ENCODE measurements at regions not wholly inside any gene's neighbourhood (a gene's known extent, or its start where the extent isn't known, plus 50 kb on each side); places are given as distances from the start of the nearest gene placed in this dataset.

DNA sequence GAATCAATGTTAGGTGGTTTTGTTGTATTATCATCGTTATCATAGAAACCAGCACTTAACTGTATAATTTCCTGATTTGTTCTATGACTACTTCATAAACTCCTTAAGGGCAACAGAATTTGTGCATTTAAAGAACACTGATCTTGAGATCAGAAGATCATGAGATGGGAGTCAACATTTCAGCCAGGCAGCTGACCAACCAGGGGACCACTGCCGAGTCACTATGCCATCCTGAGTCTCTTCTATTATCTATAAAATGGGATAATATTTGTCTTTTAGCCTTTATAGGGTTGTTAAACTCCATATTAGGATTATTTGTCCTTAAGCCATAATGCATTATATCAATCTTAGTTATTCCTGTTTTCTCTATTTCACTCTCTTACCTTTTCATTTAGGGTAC lies 261.7 kb downstream of the GPAM start:
- Histone ChIP-seq H3K27me3 (replicated peaks in 1 of 2; ENCODE audit: control insufficient read depth in 2 of 2, insufficient read depth in 2 of 2, low read length in 1 of 2) (no peaks in the 10 kb centered on the region), H3K9ac (ENCODE audit: control insufficient read depth, insufficient read depth, low read length) (no peak overlapping the region), H3K4me2 (ENCODE audit: control insufficient read depth, insufficient read depth) (no peak overlapping the region), H3K4me3 (no peak overlapping the region), H3K9me3 (replicated peaks; ENCODE audit: control insufficient read depth, insufficient read depth, low read length) (no peaks in the 10 kb centered on the region), H3K27ac (ENCODE audit: control insufficient read depth, insufficient read depth) (no peak overlapping the region), H2AFZ (ENCODE audit: control insufficient read depth, low read depth, low read length) (no peak overlapping the region), H3K4me1 (ENCODE audit: control insufficient read depth, insufficient read depth, low read length) (no peaks in the 10 kb centered on the region), H3K36me3 (ENCODE audit: control insufficient read depth in 2 of 2, insufficient read depth in 2 of 2, low read length in 1 of 2) (no peaks in the 10 kb centered on the region), H3K79me2 (ENCODE audit: control insufficient read depth, insufficient read depth, low read length) (no peaks in the 10 kb centered on the region), H4K20me1 (ENCODE audit: control insufficient read depth, insufficient read depth) (no peaks in the 10 kb centered on the region)
- DNase-seq (ENCODE audit: low read depth, low spot score) (no peak), FAIRE-seq (no peak), ATAC-seq (no peak)
- WGBS (ENCODE audit: insufficient coverage, insufficient replicate concordance, low lambda C conversion rate, missing lambda C conversion rate): 52% methylated on average over 2 of the region's 2 CpGs
- ChIA-PET RAD21 (ENCODE audit: unreplicated experiment) (no interaction called here), CTCF (no interaction called here), SMC1A (ENCODE audit: uncharacterized antibody, unreplicated experiment) (no interaction called here), POLR2A (no interaction called here)
- intact Hi-C loops (cut with micrococcal nuclease; ENCODE audit: unreplicated experiment) (no loop called here), in situ Hi-C loops (cut with MboI) (no loop called here)
- TF ChIP-seq NBN (IDR thresholded peaks at IDR 0.05): no peak
- TF ChIP-seq MAX (IDR thresholded peaks at IDR 0.05; ENCODE audit: low read depth, low read length): no peak
- TF ChIP-seq GABPA (IDR thresholded peaks at IDR 0.05; ENCODE audit: low read depth): no peak
- TF ChIP-seq, protein P1, sequence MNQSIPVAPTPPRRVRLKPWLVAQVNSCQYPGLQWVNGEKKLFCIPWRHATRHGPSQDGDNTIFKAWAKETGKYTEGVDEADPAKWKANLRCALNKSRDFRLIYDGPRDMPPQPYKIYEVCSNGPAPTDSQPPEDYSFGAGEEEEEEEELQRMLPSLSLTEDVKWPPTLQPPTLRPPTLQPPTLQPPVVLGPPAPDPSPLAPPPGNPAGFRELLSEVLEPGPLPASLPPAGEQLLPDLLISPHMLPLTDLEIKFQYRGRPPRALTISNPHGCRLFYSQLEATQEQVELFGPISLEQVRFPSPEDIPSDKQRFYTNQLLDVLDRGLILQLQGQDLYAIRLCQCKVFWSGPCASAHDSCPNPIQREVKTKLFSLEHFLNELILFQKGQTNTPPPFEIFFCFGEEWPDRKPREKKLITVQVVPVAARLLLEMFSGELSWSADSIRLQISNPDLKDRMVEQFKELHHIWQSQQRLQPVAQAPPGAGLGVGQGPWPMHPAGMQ (IDR thresholded peaks at IDR 0.05; ENCODE audit: borderline replicate concordance): no peak
- TF ChIP-seq MEF2A (IDR thresholded peaks at IDR 0.05; ENCODE audit: insufficient read depth, low read depth, low read length): no peak
- TF ChIP-seq WRNIP1 (IDR thresholded peaks at IDR 0.05; ENCODE audit: borderline replicate concordance, low read depth, low read length): no peak
- TF ChIP-seq TAF1 (IDR thresholded peaks at IDR 0.05; ENCODE audit: borderline replicate concordance, low read depth, low read length): no peak
- TF ChIP-seq ZNF217 (IDR thresholded peaks at IDR 0.05): no peak
- TF ChIP-seq SKIL (IDR thresholded peaks at IDR 0.05; ENCODE audit: low read depth, poor library complexity, severe bottlenecking): no peak
- TF ChIP-seq IKZF1 (conservative IDR thresholded peaks at IDR 0.05): no peak
- TF ChIP-seq SRF (IDR thresholded peaks at IDR 0.05; ENCODE audit: low read depth in 2 of 2, low read length in 2 of 2): no peak
- no peak for TF ChIP-seq BCLAF1 (IDR thresholded peaks at IDR 0.05)
- TF ChIP-seq YBX1 (IDR thresholded peaks at IDR 0.05): no peak
- TF ChIP-seq SREBF2 (IDR thresholded peaks at IDR 0.05; ENCODE audit: low read length): no peak
- no peak for TF ChIP-seq HDGF (IDR thresholded peaks at IDR 0.05)
- BruUV-seq (replicated peaks): no TSS peak
